ENCODE measurements at regions not wholly inside any gene's neighbourhood (a gene's known extent, or its start where the extent isn't known, plus 50 kb on each side); places are given as distances from the start of the nearest gene placed in this dataset.
"Not testable (repeated sequence)": the region's sequence is repeated elsewhere in the genome, so short reads cannot be mapped to it uniquely, and the experiment has no call there.

- FAIRE-seq; H3K27ac ChIP-seq (ENCODE audit: low read depth in 2 of 2, low read length in 2 of 2); H3K27me3 ChIP-seq (ENCODE audit: control insufficient read depth, insufficient read depth, low read length); H3K9ac ChIP-seq (ENCODE audit: low read length in 3 of 3); intact Hi-C loops (cut with DNase I); H3K9me3 ChIP-seq (ENCODE audit: control insufficient read depth in 2 of 3, insufficient read depth in 1 of 3, low read length in 3 of 3); H3K4me3 ChIP-seq (ENCODE audit: low read length in 3 of 3); H3K4me1 ChIP-seq (ENCODE audit: control insufficient read depth in 2 of 3, insufficient read depth in 2 of 3, low read depth in 1 of 3, low read length in 3 of 3); H3K36me3 ChIP-seq (ENCODE audit: control insufficient read depth in 2 of 3, insufficient read depth in 3 of 3, low read length in 3 of 3): not testable (repeated sequence)
- peak in 1 of 5 donors; percentile 29 for DNase-seq
Observed at GRCh38 chr15:20420710-20421109, 120.9 kb downstream of the GOLGA6L6 start.

GRCh38 chr15:20416618-20417017 lies 125.0 kb downstream of the GOLGA6L6 start:
- H3K4me3 ChIP-seq (ENCODE audit: low read length in 3 of 3); H3K9me3 ChIP-seq (ENCODE audit: control insufficient read depth in 2 of 3, insufficient read depth in 1 of 3, low read length in 3 of 3); H3K36me3 ChIP-seq (ENCODE audit: control insufficient read depth in 2 of 3, insufficient read depth in 3 of 3, low read length in 3 of 3); H3K27me3 ChIP-seq (ENCODE audit: control insufficient read depth, insufficient read depth, low read length); H3K4me1 ChIP-seq (ENCODE audit: control insufficient read depth in 2 of 3, insufficient read depth in 2 of 3, low read depth in 1 of 3, low read length in 3 of 3); intact Hi-C loops (cut with DNase I); H3K9ac ChIP-seq (ENCODE audit: low read length in 3 of 3); FAIRE-seq; H3K27ac ChIP-seq (ENCODE audit: low read depth in 2 of 2, low read length in 2 of 2): not testable (repeated sequence)
- peak in 1 of 5 donors; percentile 38 for DNase-seq

- H3K4me3 ChIP-seq (ENCODE audit: low read length in 3 of 3); H3K9me3 ChIP-seq (ENCODE audit: control insufficient read depth in 2 of 3, insufficient read depth in 1 of 3, low read length in 3 of 3); H3K27ac ChIP-seq (ENCODE audit: low read depth in 2 of 2, low read length in 2 of 2); FAIRE-seq; H3K27me3 ChIP-seq (ENCODE audit: control insufficient read depth, insufficient read depth, low read length); H3K36me3 ChIP-seq (ENCODE audit: control insufficient read depth in 2 of 3, insufficient read depth in 3 of 3, low read length in 3 of 3); H3K4me1 ChIP-seq (ENCODE audit: control insufficient read depth in 2 of 3, insufficient read depth in 2 of 3, low read depth in 1 of 3, low read length in 3 of 3); intact Hi-C loops (cut with DNase I); H3K9ac ChIP-seq (ENCODE audit: low read length in 3 of 3); DNase-seq: not testable (repeated sequence)
Observed at GRCh38 chr15:20409667-20410198, 131.9 kb downstream of the GOLGA6L6 start.

- no peak for TF ChIP-seq CTCF (IDR thresholded peaks at IDR 0.05; ENCODE audit: borderline replicate concordance, extremely low read depth, insufficient read depth)
- peaks cover 0 to 5% (median 0%) of the 10 kb centered on the region in 3 donors for H3K9me3 ChIP-seq (ENCODE audit: control insufficient read depth in 2 of 3, insufficient read depth in 1 of 3, low read length in 3 of 3)
- no peaks in the 10 kb centered on the region for H3K4me1 ChIP-seq (ENCODE audit: control insufficient read depth in 2 of 3, insufficient read depth in 2 of 3, low read depth in 1 of 3, low read length in 3 of 3)
Observed at GRCh38 chr15:20409247-20409646, 132.4 kb downstream of the GOLGA6L6 start.

GRCh38 chr15:20407553-20407952 lies 134.0 kb downstream of the GOLGA6L6 start:
- TF ChIP-seq CTCF (IDR thresholded peaks at IDR 0.05; ENCODE audit: borderline replicate concordance, extremely low read depth, insufficient read depth), result no peak
- H3K36me3 ChIP-seq (ENCODE audit: control insufficient read depth in 2 of 3, insufficient read depth in 3 of 3, low read length in 3 of 3), result no peaks in the 10 kb centered on the region
- peaks cover 0 to 6% (median 0%) of the 10 kb centered on the region in 3 donors for H3K9me3 ChIP-seq (ENCODE audit: control insufficient read depth in 2 of 3, insufficient read depth in 1 of 3, low read length in 3 of 3)
- FAIRE-seq (no peak), DNase-seq (no peak)
- intact Hi-C loops (cut with DNase I), result no loop called here
- H3K4me3 ChIP-seq (ENCODE audit: low read length in 3 of 3), result no peak overlapping the region
- H3K4me1 ChIP-seq (ENCODE audit: control insufficient read depth in 2 of 3, insufficient read depth in 2 of 3, low read depth in 1 of 3, low read length in 3 of 3), result no peaks in the 10 kb centered on the region
- no peaks in the 10 kb centered on the region for H3K27me3 ChIP-seq (ENCODE audit: control insufficient read depth, insufficient read depth, low read length)
- H3K27ac ChIP-seq (ENCODE audit: low read depth in 2 of 2, low read length in 2 of 2), result no peak overlapping the region
- no peak overlapping the region for H3K9ac ChIP-seq (ENCODE audit: low read length in 3 of 3)

More at GRCh38 chr15:20409247-20409646, 132.4 kb downstream of the GOLGA6L6 start:
- intact Hi-C loops (cut with DNase I), result no loop called here
- no peaks in the 10 kb centered on the region for H3K27me3 ChIP-seq (ENCODE audit: control insufficient read depth, insufficient read depth, low read length)
- H3K4me3 ChIP-seq (ENCODE audit: low read length in 3 of 3), result no peak overlapping the region
- no peak for FAIRE-seq
- H3K27ac ChIP-seq (ENCODE audit: low read depth in 2 of 2, low read length in 2 of 2), result no peak overlapping the region
- no peaks in the 10 kb centered on the region for H3K36me3 ChIP-seq (ENCODE audit: control insufficient read depth in 2 of 3, insufficient read depth in 3 of 3, low read length in 3 of 3)
- no peak overlapping the region for H3K9ac ChIP-seq (ENCODE audit: low read length in 3 of 3)
- DNase-seq, result no peak

- FAIRE-seq, result peak; percentile 96
- intact Hi-C loops (cut with DNase I); H3K27ac ChIP-seq (ENCODE audit: low read depth in 2 of 2, low read length in 2 of 2); H3K9me3 ChIP-seq (ENCODE audit: control insufficient read depth in 2 of 3, insufficient read depth in 1 of 3, low read length in 3 of 3); H3K4me1 ChIP-seq (ENCODE audit: control insufficient read depth in 2 of 3, insufficient read depth in 2 of 3, low read depth in 1 of 3, low read length in 3 of 3); H3K4me3 ChIP-seq (ENCODE audit: low read length in 3 of 3); H3K9ac ChIP-seq (ENCODE audit: low read length in 3 of 3); H3K36me3 ChIP-seq (ENCODE audit: control insufficient read depth in 2 of 3, insufficient read depth in 3 of 3, low read length in 3 of 3); H3K27me3 ChIP-seq (ENCODE audit: control insufficient read depth, insufficient read depth, low read length); DNase-seq: not testable (repeated sequence)
Observed at GRCh38 chr15:20404571-20404970, 137.0 kb downstream of the GOLGA6L6 start.

- H3K4me1 ChIP-seq (ENCODE audit: control insufficient read depth in 2 of 3, insufficient read depth in 2 of 3, low read depth in 1 of 3, low read length in 3 of 3); H3K36me3 ChIP-seq (ENCODE audit: control insufficient read depth in 2 of 3, insufficient read depth in 3 of 3, low read length in 3 of 3); intact Hi-C loops (cut with DNase I); H3K27me3 ChIP-seq (ENCODE audit: control insufficient read depth, insufficient read depth, low read length); H3K9ac ChIP-seq (ENCODE audit: low read length in 3 of 3); H3K27ac ChIP-seq (ENCODE audit: low read depth in 2 of 2, low read length in 2 of 2); H3K4me3 ChIP-seq (ENCODE audit: low read length in 3 of 3); FAIRE-seq; H3K9me3 ChIP-seq (ENCODE audit: control insufficient read depth in 2 of 3, insufficient read depth in 1 of 3, low read length in 3 of 3); DNase-seq: not testable (repeated sequence)
Observed at GRCh38 chr15:20402586-20402985, 139.0 kb downstream of the GOLGA6L6 start.

Measured in kidney (tissue), 13 donors.